ENCODE measurements at regions not wholly inside any gene's neighbourhood (a gene's known extent, or its start where the extent isn't known, plus 50 kb on each side); places are given as distances from the start of the nearest gene placed in this dataset.

DNA sequence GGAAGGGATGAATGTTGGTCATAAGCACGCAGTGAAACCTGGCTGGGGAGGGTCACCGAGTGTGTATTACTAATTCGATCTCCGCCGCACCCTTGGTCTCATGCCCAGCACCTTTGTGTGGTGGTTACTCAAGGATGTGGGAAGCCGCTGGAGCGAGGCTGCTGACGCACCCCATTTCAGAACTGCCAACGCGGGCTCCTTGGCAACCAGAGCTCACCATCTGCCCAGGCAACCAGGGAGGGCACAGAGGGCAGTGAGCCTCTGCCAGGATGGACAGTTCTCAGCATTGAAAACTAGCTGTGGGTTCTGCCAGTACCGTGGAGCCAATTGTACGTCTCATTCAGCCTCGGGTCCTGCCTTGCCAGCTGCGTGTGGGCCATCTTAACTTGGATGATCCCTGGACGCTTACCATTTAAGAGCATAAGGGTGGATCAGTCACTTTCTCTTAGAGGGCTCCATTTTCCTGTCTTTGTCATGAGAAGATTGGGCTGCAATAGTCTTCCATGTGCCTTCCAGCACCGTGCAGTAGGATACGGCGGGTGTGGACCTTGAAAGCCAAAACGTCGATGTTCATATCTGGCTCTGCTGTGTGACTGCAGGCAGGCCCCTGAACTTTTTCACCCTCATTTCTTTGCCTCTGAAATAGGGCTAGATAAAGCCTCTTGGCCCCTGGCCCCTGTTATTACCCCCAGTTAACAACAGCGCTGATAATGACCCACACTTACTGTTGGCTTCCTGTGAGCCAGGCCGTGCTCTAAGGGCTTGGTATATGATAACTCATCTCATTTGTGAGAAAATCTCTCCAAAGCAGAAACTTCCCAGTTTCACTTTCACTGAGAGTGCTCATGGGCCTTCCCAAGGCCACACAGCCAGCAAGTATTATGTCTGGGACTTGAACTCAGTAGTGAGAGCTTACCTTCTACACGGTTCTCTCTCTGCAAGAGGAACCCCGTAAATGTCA, 238.8 kb downstream of the OPA1 start:
- Histone ChIP-seq H3F3A (ENCODE audit: control insufficient read depth, insufficient read depth) (no peaks in the 10 kb centered on the region), H3K4me1 (ENCODE audit: control insufficient read depth, low read length) (peaks cover 9% of the 10 kb centered on the region), H3K27me3 (ENCODE audit: control insufficient read depth, low read length) (peaks cover 12% of the 10 kb centered on the region), H3K27ac (ENCODE audit: low read depth, low read length) (no peak overlapping the region), H3K36me3 (ENCODE audit: control insufficient read depth, low read length) (no peaks in the 10 kb centered on the region), H3K9me3 (ENCODE audit: control insufficient read depth, insufficient read depth, low read length) (no peaks in the 10 kb centered on the region), H3K4me2 (ENCODE audit: low read length) (peak overlapping the region; percentile 21; the same call in 1 of the 2 replicates), H3K4me3 (ENCODE audit: low read length) (no peak overlapping the region), H4K20me1 (ENCODE audit: control insufficient read depth, insufficient read depth, low read depth, low read length) (no peaks in the 10 kb centered on the region), H3K9me2 (replicated peaks; ENCODE audit: control insufficient read depth, low read length) (no peaks in the 10 kb centered on the region), H3K79me2 (ENCODE audit: control insufficient read depth, low read length) (no peaks in the 10 kb centered on the region)
- TF ChIP-seq CTCF (IDR thresholded peaks at IDR 0.05; ENCODE audit: low read depth, low read length, poor library complexity, severe bottlenecking) = no peak
- no peak for TF ChIP-seq EZH2phosphoT487 (IDR thresholded peaks at IDR 0.05; ENCODE audit: borderline replicate concordance, low read length)

DNA sequence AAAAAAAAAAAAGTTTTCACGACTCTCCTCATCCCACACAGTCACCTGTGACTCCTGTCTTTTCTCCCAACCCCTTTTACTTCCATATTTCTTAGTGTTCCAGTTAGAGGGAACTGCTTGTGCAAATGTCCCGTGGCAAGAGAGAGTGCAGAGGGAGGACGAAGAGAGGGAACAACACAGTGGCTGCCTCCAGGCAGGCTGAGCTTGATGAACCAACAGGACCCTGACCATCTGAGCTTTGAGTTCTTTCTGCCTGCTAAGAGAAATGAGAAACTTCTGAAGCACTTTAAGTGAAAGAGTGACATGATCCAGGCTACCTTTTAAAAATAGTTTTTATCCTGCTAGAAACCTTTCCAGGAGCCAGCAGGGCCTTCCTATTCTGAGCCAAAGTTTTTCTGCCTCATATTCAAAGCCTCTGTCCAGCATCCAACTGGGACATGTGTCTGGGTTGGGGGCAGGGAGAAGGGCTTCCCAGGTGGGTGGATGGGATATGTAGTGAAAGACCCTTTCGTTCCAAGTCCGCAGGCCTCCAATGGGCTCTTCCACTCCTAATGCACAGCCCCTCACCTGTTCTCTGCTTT, 239.9 kb downstream of the OPA1 start:
- Histone ChIP-seq H3F3A (ENCODE audit: control insufficient read depth, insufficient read depth) (no peaks in the 10 kb centered on the region), H3K27me3 (ENCODE audit: control insufficient read depth, low read length) (peaks cover 8% of the 10 kb centered on the region; the same call in 1 of the 2 replicates), H3K4me3 (ENCODE audit: low read length) (no peak overlapping the region), H4K20me1 (ENCODE audit: control insufficient read depth, insufficient read depth, low read depth, low read length) (no peaks in the 10 kb centered on the region), H3K9me2 (replicated peaks; ENCODE audit: control insufficient read depth, low read length) (no peaks in the 10 kb centered on the region), H3K79me2 (ENCODE audit: control insufficient read depth, low read length) (no peaks in the 10 kb centered on the region), H3K27ac (ENCODE audit: low read depth, low read length) (no peak overlapping the region), H3K4me2 (ENCODE audit: low read length) (no peak overlapping the region), H3K4me1 (ENCODE audit: control insufficient read depth, low read length) (peaks cover 18% of the 10 kb centered on the region), H3K9me3 (ENCODE audit: control insufficient read depth, insufficient read depth, low read length) (no peaks in the 10 kb centered on the region), H3K36me3 (ENCODE audit: control insufficient read depth, low read length) (no peaks in the 10 kb centered on the region)
- no peak for TF ChIP-seq CTCF (IDR thresholded peaks at IDR 0.05; ENCODE audit: low read depth, low read length, poor library complexity, severe bottlenecking)
- no peak for TF ChIP-seq EZH2phosphoT487 (IDR thresholded peaks at IDR 0.05; ENCODE audit: borderline replicate concordance, low read length)

GRCh38 chr3:193833592-193833991, 240.6 kb downstream of the OPA1 start:
- no peaks in the 10 kb centered on the region for H3K36me3 ChIP-seq (ENCODE audit: control insufficient read depth, low read length)
- H4K20me1 ChIP-seq (ENCODE audit: control insufficient read depth, insufficient read depth, low read depth, low read length) = no peaks in the 10 kb centered on the region
- H3K4me1 ChIP-seq (ENCODE audit: control insufficient read depth, low read length) = peaks cover 24% of the 10 kb centered on the region
- TF ChIP-seq EZH2phosphoT487 (IDR thresholded peaks at IDR 0.05; ENCODE audit: borderline replicate concordance, low read length) (no peak), CTCF (IDR thresholded peaks at IDR 0.05; ENCODE audit: low read depth, low read length, poor library complexity, severe bottlenecking) (no peak)
- H3K9me2 ChIP-seq (replicated peaks; ENCODE audit: control insufficient read depth, low read length) = no peaks in the 10 kb centered on the region
- no peaks in the 10 kb centered on the region for H3K79me2 ChIP-seq (ENCODE audit: control insufficient read depth, low read length)
- no peaks in the 10 kb centered on the region for H3K9me3 ChIP-seq (ENCODE audit: control insufficient read depth, insufficient read depth, low read length)
- H3F3A ChIP-seq (ENCODE audit: control insufficient read depth, insufficient read depth) = no peaks in the 10 kb centered on the region
- H3K27ac ChIP-seq (ENCODE audit: low read depth, low read length) = no peak overlapping the region
- no peak overlapping the region for H3K4me3 ChIP-seq (ENCODE audit: low read length)
- no peak overlapping the region for H3K4me2 ChIP-seq (ENCODE audit: low read length)
- peaks cover 1% of the 10 kb centered on the region; the same call in 1 of the 2 replicates for H3K27me3 ChIP-seq (ENCODE audit: control insufficient read depth, low read length)
